HFFc6 (cell line): ENCODE measurements at regions not wholly inside any gene's neighbourhood (a gene's known extent, or its start where the extent isn't known, plus 50 kb on each side); places are given as distances from the start of the nearest gene placed in this dataset.
"Not testable (repeated sequence)": the region's sequence is repeated elsewhere in the genome, so short reads cannot be mapped to it uniquely, and the experiment has no call there.

Experiments used
- DNase-seq: peaks from one replicate; pipeline ENCODE4 v3.0.0-alpha.2; 2018
- H3K27ac Mint-ChIP-seq: 2 replicates; pipeline ENCODE4 v1.8.0; 2020; ENCODE audit warnings: mild to moderate bottlenecking, mixed read lengths
- H3K27me3 Mint-ChIP-seq: 2 replicates; pipeline ENCODE4 v1.8.0; 2021; ENCODE audit warnings: mild to moderate bottlenecking, moderate library complexity, mixed read lengths; ENCODE audit not compliant: insufficient read depth
- H3K36me3 Mint-ChIP-seq: 2 replicates; pipeline ENCODE4 v1.8.0; 2021; ENCODE audit warnings: low read depth, mixed read lengths
- H3K4me1 Mint-ChIP-seq: 2 replicates; pipeline ENCODE4 v1.8.0; 2020; ENCODE audit warnings: low read depth, mixed read lengths
- H3K4me3 Mint-ChIP-seq: 2 replicates; pipeline ENCODE4 v1.8.0; 2020; ENCODE audit warnings: mild to moderate bottlenecking, moderate library complexity, mixed read lengths
- H3K9me3 Mint-ChIP-seq: 2 replicates; pipeline ENCODE4 v1.8.0; 2020; ENCODE audit warnings: mild to moderate bottlenecking, mixed read lengths
- TF ChIP-seq, protein P1 (sequence below): fragments of 200-600 bp; sonication (generic); IDR thresholded peaks from 2 replicates; pipeline ENCODE4 v1.5.0; 2021; ENCODE audit warnings: antibody characterized with exemption, mild to moderate bottlenecking

DNA sequence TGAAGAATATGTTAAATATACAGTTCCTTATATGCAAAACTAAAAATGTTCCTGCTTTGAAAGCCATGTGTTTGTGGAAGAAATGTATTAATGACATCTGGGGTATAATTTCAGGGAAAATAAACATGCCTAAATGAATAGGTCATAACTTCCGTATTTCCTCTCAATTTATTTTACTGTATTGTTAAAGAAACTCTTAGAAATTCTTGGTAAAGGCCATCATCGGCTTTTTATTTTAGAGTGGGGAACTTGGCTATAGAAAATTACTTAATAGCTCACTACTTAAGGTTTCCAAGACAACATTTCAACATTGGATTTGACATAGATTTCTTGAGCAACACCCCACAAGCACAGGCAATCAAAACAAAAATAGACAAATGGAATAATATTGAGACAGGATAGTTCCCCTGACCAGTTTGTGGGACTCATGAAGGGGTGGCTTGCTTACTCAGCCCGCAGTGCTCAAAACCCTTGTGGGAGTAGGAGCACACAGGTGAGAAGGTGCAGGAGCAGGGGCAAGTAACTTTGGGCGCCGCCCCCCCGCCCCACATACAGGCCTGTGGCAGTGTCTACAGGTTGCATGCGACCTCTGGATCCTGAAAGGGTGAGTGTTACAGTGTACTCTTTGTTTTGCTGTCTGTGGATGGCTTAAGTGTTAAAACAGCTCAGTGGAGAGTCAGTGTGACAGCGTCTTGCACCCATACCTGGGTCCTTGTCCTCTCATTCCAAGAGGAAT is 891.4 kb upstream of the C9orf72 start:
- Mint-ChIP-seq H3K36me3 (no peaks in the 10 kb centered on the region), H3K4me3 (no peak overlapping the region), H3K27ac (no peak overlapping the region), H3K27me3 (no peaks in the 10 kb centered on the region; the same call in 1 of the 2 replicates), H3K4me1 (no peaks in the 10 kb centered on the region), H3K9me3 (peaks cover 36% of the 10 kb centered on the region)
- no peak for DNase-seq
- TF ChIP-seq, protein P1, sequence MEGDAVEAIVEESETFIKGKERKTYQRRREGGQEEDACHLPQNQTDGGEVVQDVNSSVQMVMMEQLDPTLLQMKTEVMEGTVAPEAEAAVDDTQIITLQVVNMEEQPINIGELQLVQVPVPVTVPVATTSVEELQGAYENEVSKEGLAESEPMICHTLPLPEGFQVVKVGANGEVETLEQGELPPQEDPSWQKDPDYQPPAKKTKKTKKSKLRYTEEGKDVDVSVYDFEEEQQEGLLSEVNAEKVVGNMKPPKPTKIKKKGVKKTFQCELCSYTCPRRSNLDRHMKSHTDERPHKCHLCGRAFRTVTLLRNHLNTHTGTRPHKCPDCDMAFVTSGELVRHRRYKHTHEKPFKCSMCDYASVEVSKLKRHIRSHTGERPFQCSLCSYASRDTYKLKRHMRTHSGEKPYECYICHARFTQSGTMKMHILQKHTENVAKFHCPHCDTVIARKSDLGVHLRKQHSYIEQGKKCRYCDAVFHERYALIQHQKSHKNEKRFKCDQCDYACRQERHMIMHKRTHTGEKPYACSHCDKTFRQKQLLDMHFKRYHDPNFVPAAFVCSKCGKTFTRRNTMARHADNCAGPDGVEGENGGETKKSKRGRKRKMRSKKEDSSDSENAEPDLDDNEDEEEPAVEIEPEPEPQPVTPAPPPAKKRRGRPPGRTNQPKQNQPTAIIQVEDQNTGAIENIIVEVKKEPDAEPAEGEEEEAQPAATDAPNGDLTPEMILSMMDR: no peak

DNA sequence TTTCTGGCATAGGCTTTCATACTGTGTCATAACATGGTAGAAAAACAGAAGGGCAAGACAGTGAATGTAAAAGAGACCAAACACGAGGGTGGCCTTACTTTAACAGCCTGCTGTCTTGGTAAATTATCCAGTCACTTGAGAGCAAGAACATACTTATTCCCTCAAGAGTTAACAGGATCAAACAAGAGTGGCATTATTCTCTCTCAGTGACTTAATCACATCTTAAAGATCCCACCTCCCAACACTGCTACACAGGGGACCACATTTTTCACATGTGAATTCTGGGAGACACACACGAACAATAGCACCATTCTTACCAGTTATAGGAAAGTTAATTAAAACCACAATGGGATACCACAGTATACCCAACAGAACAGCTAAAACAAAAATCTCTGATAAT is 898.0 kb upstream of the C9orf72 start:
- Mint-ChIP-seq H3K36me3 (no peaks in the 10 kb centered on the region), H3K27me3 (no peaks in the 10 kb centered on the region; the same call in 1 of the 2 replicates), H3K4me1 (no peaks in the 10 kb centered on the region), H3K27ac (no peak overlapping the region), H3K4me3 (no peak overlapping the region), H3K9me3 (peaks cover 21% of the 10 kb centered on the region)
- TF ChIP-seq, protein P1: no peak
- DNase-seq: no peak

DNA sequence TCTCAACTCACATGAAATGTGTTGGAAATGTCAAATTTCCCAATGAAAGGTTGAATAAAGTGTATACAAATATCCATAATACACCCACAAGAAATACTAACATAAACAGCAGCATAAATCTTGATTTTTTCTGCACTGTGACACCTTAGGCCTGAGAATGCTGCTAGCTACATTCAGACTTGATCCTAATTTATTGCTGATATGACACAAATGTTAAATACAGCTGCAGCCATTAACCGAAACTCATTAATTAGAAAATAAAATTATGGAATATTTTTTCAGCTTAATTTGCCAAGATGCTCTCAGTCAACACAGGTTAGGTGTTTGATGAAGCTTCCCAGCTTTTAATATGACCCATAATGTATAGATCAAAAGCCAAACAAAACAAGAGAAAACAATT is 914.3 kb upstream of the C9orf72 start:
- Mint-ChIP-seq H3K4me3 (no peak overlapping the region), H3K36me3 (no peaks in the 10 kb centered on the region), H3K4me1 (no peaks in the 10 kb centered on the region), H3K9me3 (peaks cover 23% of the 10 kb centered on the region), H3K27me3 (no peaks in the 10 kb centered on the region), H3K27ac (no peak overlapping the region)
- DNase-seq: no peak
- TF ChIP-seq, protein P1: no peak

DNA sequence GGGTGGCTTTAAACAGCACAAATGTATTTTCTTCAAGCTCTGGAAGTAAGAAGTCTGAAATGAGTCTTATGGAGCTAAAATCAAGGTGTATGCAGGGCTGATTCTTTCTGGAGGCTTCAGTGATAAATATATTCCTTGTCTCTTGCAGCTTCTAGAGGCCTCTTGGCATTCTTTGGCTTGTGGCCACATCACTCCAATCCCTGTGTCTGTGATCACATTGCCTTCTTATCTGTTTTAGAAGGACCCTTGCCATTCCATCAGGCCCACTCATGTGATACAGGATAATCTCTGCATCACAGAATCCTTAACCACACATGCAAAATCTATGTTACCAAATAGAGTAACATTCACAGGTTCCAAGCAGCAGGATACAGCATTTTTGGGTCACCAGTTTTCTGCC is 917.8 kb upstream of the C9orf72 start:
- no peak overlapping the region for H3K4me3 Mint-ChIP-seq
- TF ChIP-seq, protein P1: no peak
- no peaks in the 10 kb centered on the region for H3K36me3 Mint-ChIP-seq
- peaks cover 15% of the 10 kb centered on the region for H3K9me3 Mint-ChIP-seq
- no peak for DNase-seq
- no peaks in the 10 kb centered on the region for H3K4me1 Mint-ChIP-seq
- no peaks in the 10 kb centered on the region for H3K27me3 Mint-ChIP-seq
- no peak overlapping the region for H3K27ac Mint-ChIP-seq

DNA sequence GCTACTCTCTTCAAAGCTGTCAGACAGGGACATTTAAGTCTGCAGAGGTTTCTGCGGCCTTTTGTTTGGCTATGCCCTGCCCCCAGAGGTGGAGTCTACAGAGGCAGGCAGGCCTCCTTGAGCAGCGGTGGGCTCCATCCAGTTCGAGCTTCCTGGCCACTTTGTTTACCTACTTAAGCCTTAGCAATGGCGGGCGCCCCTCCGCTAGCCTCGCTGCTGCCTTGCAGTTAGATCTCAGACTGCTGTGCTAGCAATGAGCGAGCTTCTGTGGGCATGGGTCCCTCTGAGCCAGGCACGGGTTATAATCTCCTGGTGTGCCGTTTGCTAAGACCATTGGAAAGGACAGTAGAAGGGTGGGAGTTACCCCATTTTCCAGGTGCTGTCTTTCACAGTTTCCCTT is 924.9 kb upstream of the C9orf72 start:
- H3K4me3 Mint-ChIP-seq: not testable (repeated sequence)

DNA sequence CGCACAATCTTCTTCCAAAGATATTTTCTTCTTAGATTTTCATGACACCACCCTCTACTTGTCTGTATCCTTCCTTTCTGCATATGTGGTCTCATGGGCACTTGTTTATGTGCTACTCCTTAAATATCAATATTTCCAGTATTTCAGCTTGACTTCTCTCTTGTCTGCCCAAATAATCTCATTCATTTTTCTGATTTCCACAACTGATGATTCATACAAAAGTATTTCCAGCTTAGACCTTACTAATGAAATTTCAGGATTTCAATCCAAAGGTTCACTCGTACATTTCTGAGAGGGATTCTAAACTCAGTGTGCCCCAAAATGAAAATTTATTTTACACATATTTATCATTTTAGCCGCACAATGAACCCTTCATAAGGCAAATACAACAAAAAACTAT is 928.9 kb upstream of the C9orf72 start:
- no peak overlapping the region for H3K27ac Mint-ChIP-seq
- TF ChIP-seq, protein P1: no peak
- H3K4me3 Mint-ChIP-seq: no peak overlapping the region
- no peak for DNase-seq
- peaks cover 4% of the 10 kb centered on the region; the same call in 1 of the 2 replicates for H3K27me3 Mint-ChIP-seq
- H3K36me3 Mint-ChIP-seq: no peaks in the 10 kb centered on the region
- H3K4me1 Mint-ChIP-seq: no peaks in the 10 kb centered on the region
- peaks cover 18% of the 10 kb centered on the region for H3K9me3 Mint-ChIP-seq

More for the DNA sequence above, 924.9 kb upstream of the C9orf72 start:
- H3K27ac Mint-ChIP-seq, H3K36me3 Mint-ChIP-seq, H3K4me1 Mint-ChIP-seq, DNase-seq, H3K27me3 Mint-ChIP-seq: not testable (repeated sequence)
- peaks cover 35% of the 10 kb centered on the region for H3K9me3 Mint-ChIP-seq
